PC-9 (cell line): ENCODE measurements at regions not wholly inside any gene's neighbourhood (a gene's known extent, or its start where the extent isn't known, plus 50 kb on each side); places are given as distances from the start of the nearest gene placed in this dataset.

ENCODE experiments used
- BruUV-seq: library from RNA; stranded (reverse); fragments of 400-500 nt; replicated peaks from 2 replicates; lab custom pipeline; 2021; lab: Mats Ljungman, UMichigan
- CTCF ChIA-PET: fragments of 300-600 bp; sonication (Branson Sonifier 250); formaldehyde crosslinking; loops from one replicate; lab custom pipeline; 2022; ENCODE audit warnings: antibody characterized with exemption; lab: Charles Lee
- POLR2A ChIA-PET: fragments of 300-600 bp; sonication (Branson Sonifier 250); formaldehyde crosslinking; loops from one replicate; lab custom pipeline; 2022; ENCODE audit warnings: antibody characterized with exemption; ENCODE audit not compliant: unreplicated experiment; lab: Charles Lee
- DNase-seq, 2 experiments: peaks; one replicate each; pipeline versions ENCODE4 v3.0.0 to v3.0.0-alpha.2; 2015 to 2022; ENCODE audit warnings: mixed read lengths in 1 of 2
- H2AFZ ChIP-seq: fragments of 200-600 bp; sonication (generic); 2 replicates; pipeline ENCODE4 v1.8.1; 2017; ENCODE audit warnings: antibody characterized with exemption
- H3F3A ChIP-seq: fragments of 200-600 bp; sonication (generic); 2 replicates; pipeline ENCODE4 v1.8.1; 2017; ENCODE audit warnings: antibody characterized with exemption, mild to moderate bottlenecking, low read depth; ENCODE audit not compliant: insufficient read depth
- H3K27ac ChIP-seq: fragments of 200-600 bp; sonication (generic); 2 replicates; pipeline ENCODE4 v1.6.1; 2016; ENCODE audit warnings: mixed run types
- H3K27me3 ChIP-seq: fragments of 200-600 bp; sonication (generic); 2 replicates; pipeline ENCODE4 v1.6.1; 2016; ENCODE audit warnings: low read depth, mixed run types; ENCODE audit not compliant: insufficient read depth
- H3K36me3 ChIP-seq: fragments of 200-600 bp; sonication (generic); 2 replicates; pipeline ENCODE4 v1.6.1; 2016; ENCODE audit warnings: low read depth, mixed run types
- H3K4me1 ChIP-seq: fragments of 200-600 bp; sonication (generic); replicated peaks from 2 replicates; pipeline ENCODE4 v1.6.1; 2016; ENCODE audit warnings: mixed run types; ENCODE audit not compliant: insufficient read depth
- H3K4me2 ChIP-seq: fragments of 200-600 bp; sonication (generic); 2 replicates; pipeline ENCODE4 v1.6.1; 2017; ENCODE audit warnings: mixed run types
- H3K4me3 ChIP-seq: fragments of 200-600 bp; sonication (generic); 2 replicates; pipeline ENCODE4 v1.6.1; 2016; ENCODE audit warnings: mixed run types
- H3K79me2 ChIP-seq: fragments of 200-600 bp; sonication (generic); 2 replicates; pipeline ENCODE4 v1.6.1; 2017; ENCODE audit warnings: low read depth, mixed run types
- H3K9me2 ChIP-seq: fragments of 200-600 bp; sonication (generic); 2 replicates; pipeline ENCODE4 v1.8.1; 2017; ENCODE audit warnings: mild to moderate bottlenecking; ENCODE audit not compliant: insufficient read depth
- H3K9me3 ChIP-seq: fragments of 200-600 bp; sonication (generic); 2 replicates; pipeline ENCODE4 v1.8.1; 2016; ENCODE audit warnings: low read depth; ENCODE audit not compliant: insufficient read depth
- H4K20me1 ChIP-seq: fragments of 200-600 bp; sonication (generic); 2 replicates; pipeline ENCODE4 v1.8.1; 2017; ENCODE audit not compliant: insufficient read depth
- CTCF ChIP-seq: fragments of 200-600 bp; sonication (generic); conservative IDR thresholded peaks from 2 replicates; pipeline ENCODE4 v1.6.1; 2017; ENCODE audit warnings: mixed run types, antibody characterized with exemption, mild to moderate bottlenecking, moderate library complexity
- EZH2 ChIP-seq: fragments of 200-600 bp; sonication (generic); IDR thresholded peaks from 2 replicates; pipeline ENCODE4 v1.8.0; 2017; ENCODE audit warnings: antibody characterized with exemption, low read depth
- intact Hi-C: fragments of 100-400 bp; cut with micrococcal nuclease; formaldehyde crosslinking; loops from one replicate; pipeline ENCODE4 v1.10.0; 2022; ENCODE audit not compliant: unreplicated experiment

GRCh38 chr7:106426803-106427202 lies 142.0 kb upstream of the NAMPT start:
- H3K4me1 ChIP-seq: peaks cover 33% of the 10 kb centered on the region
- no peak for TF ChIP-seq CTCF
- no peaks in the 10 kb centered on the region for H3K79me2 ChIP-seq
- H3K4me3 ChIP-seq: no peak overlapping the region
- BruUV-seq: no TSS peak
- no peak overlapping the region for H3K27ac ChIP-seq
- no peaks in the 10 kb centered on the region for H3K9me2 ChIP-seq
- no peaks in the 10 kb centered on the region for H4K20me1 ChIP-seq
- no peak overlapping the region for H2AFZ ChIP-seq
- intact Hi-C loops: no loop called here
- no peaks in the 10 kb centered on the region for H3K36me3 ChIP-seq
- 0 out of 2 replicates have a peak, but pooled peaks cover 4% of the 10 kb centered on the region for H3K9me3 ChIP-seq
- H3K4me2 ChIP-seq: no peak overlapping the region
- H3K27me3 ChIP-seq: no peaks in the 10 kb centered on the region
- H3F3A ChIP-seq: peaks cover 28% of the 10 kb centered on the region
- DNase-seq: no peak
- POLR2A ChIA-PET: no interaction called here
- CTCF ChIA-PET: no interaction called here

- intact Hi-C loops: no loop called here
- POLR2A ChIA-PET: interaction anchor here (0.6 to 1.3 kb wide), 7 partner anchors 24 to 313 kb away, joined by 3 to 12 read pairs (median 5); partner anchors contain the start of genes NAMPT and SYPL1
Observed at GRCh38 chr7:106425017-106425719, 140.4 kb upstream of the NAMPT start.

GRCh38 chr7:106424476-106425016 lies 139.8 kb upstream of the NAMPT start:
- peak overlapping the region; percentile 92 for H3K27ac ChIP-seq
- BruUV-seq: TSS peak; percentile 72
- no peaks in the 10 kb centered on the region for H3K27me3 ChIP-seq
- no peak overlapping the region; the same call in 1 of the 2 replicates for H2AFZ ChIP-seq
- peak overlapping the region; percentile 59 for H3K4me2 ChIP-seq
- no peaks in the 10 kb centered on the region for H3K36me3 ChIP-seq
- ChIA-PET CTCF (interaction anchor here (1.3 kb wide), 1 partner anchor 24 kb away, joined by 4 read pairs; no protein-coding TSS in a partner anchor), POLR2A (interaction anchor here (0.7 to 1.3 kb wide), 2 partner anchors 25 to 140 kb away, joined by 3 to 12 read pairs; partner anchors contain the start of gene NAMPT)
- H3K9me3 ChIP-seq: 0 out of 2 replicates have a peak, but pooled peaks cover 4% of the 10 kb centered on the region
- intact Hi-C loops: no loop called here
- TF ChIP-seq EZH2: no peak
- no peak for TF ChIP-seq CTCF
- DNase-seq: peak in 1 of 2 experiments; percentile 35
- H3K4me1 ChIP-seq: peaks cover 41% of the 10 kb centered on the region
- no peaks in the 10 kb centered on the region for H4K20me1 ChIP-seq
- H3K4me3 ChIP-seq: no peak overlapping the region
- H3K79me2 ChIP-seq: no peaks in the 10 kb centered on the region
- H3F3A ChIP-seq: peaks cover 28% of the 10 kb centered on the region
- H3K9me2 ChIP-seq: no peaks in the 10 kb centered on the region

More at GRCh38 chr7:106425017-106425719, 140.4 kb upstream of the NAMPT start:
- H3K79me2 ChIP-seq: no peaks in the 10 kb centered on the region
- H3K9me3 ChIP-seq: 0 out of 2 replicates have a peak, but pooled peaks cover 4% of the 10 kb centered on the region
- H3F3A ChIP-seq: peaks cover 28% of the 10 kb centered on the region
- peaks cover 35% of the 10 kb centered on the region for H3K4me1 ChIP-seq
- H3K9me2 ChIP-seq: no peaks in the 10 kb centered on the region
- BruUV-seq: TSS peak; percentile 95
- peak overlapping the region; percentile 30; the same call in 1 of the 2 replicates for H3K4me3 ChIP-seq
- H4K20me1 ChIP-seq: no peaks in the 10 kb centered on the region
- no peaks in the 10 kb centered on the region for H3K36me3 ChIP-seq
- H3K27me3 ChIP-seq: no peaks in the 10 kb centered on the region
- peak overlapping the region; percentile 59 for H2AFZ ChIP-seq
- H3K4me2 ChIP-seq: peak overlapping the region; percentile 59
- H3K27ac ChIP-seq: peak overlapping the region; percentile 92
- TF ChIP-seq CTCF (no peak), EZH2 (no peak)
- DNase-seq: peak; percentile 57 to 89
- CTCF ChIA-PET: interaction anchor here (0.6 to 1.3 kb wide), 2 partner anchors 16 to 24 kb away, joined by 3 to 4 read pairs; no protein-coding TSS in a partner anchor
